ENCODE measurements at regions not wholly inside any gene's neighbourhood (a gene's known extent, or its start where the extent isn't known, plus 50 kb on each side); places are given as distances from the start of the nearest gene placed in this dataset.

DNA sequence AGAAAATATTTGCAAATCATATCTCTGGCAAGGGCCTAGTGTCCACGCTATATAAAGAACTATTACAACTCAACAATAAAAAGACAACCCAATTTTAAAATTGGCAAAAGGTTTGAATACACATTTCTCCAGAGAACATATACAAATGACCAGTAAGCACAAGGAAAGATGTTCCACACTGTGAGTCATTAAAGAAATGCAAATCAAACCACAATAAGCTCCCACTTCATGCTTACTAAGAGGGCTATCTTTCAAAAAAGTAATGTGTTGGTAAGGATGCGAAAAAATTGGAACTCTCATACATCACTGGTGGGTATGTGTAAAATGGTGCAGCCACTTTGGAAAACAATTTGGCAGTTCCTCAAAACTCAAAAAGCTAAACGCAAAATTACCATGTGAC lies 884.0 kb upstream of the INTU start:
- DNase-seq (ENCODE audit: low spot score): no peak
- CTCF ChIA-PET: no interaction called here
- POLR2A ChIA-PET (ENCODE audit: low non-redundant PET): no interaction called here
- no peak for TF ChIP-seq CTCF (conservative IDR thresholded peaks at IDR 0.05; ENCODE audit: low read depth)
- no peak overlapping the region for H3K27ac ChIP-seq

GRCh38 chr4:126750723-126751122 lies 882.0 kb upstream of the INTU start:
- ChIA-PET CTCF (interaction anchor here (0.6 kb wide), 1 partner anchor 568 kb away, joined by 3 read pairs; no protein-coding TSS in a partner anchor), POLR2A (ENCODE audit: low non-redundant PET) (no interaction called here)
- TF ChIP-seq CTCF (conservative IDR thresholded peaks at IDR 0.05; ENCODE audit: low read depth): no peak
- H3K27ac ChIP-seq: no peak overlapping the region
- no peak for DNase-seq (ENCODE audit: low spot score)

DNA sequence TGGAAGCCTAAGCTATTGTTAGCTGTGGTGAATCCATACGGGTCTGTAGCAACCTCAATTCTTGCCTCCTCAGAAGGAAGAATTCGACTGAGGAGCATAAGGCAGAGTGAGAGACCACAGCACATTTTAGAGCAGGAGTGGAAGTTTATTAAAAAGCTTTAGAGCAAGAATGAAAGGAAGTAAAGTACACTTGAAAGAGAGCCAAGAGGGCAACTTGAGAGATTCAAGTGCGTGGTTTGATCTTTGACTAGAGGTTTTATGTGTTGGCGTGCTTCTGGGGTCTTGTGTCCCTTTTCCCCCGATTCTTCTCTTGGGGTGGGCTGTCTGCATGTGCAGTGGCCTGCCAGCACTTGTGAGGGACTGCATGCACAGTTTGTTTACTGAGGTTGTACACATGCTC lies 880.6 kb upstream of the INTU start:
- CTCF ChIA-PET: interaction anchor here (0.8 kb wide), 1 partner anchor 139 kb away, joined by 3 read pairs; no protein-coding TSS in a partner anchor
- TF ChIP-seq CTCF (conservative IDR thresholded peaks at IDR 0.05; ENCODE audit: low read depth): no peak
- no peak for DNase-seq (ENCODE audit: low spot score)
- POLR2A ChIA-PET (ENCODE audit: low non-redundant PET): no interaction called here
- no peak overlapping the region for H3K27ac ChIP-seq

DNA sequence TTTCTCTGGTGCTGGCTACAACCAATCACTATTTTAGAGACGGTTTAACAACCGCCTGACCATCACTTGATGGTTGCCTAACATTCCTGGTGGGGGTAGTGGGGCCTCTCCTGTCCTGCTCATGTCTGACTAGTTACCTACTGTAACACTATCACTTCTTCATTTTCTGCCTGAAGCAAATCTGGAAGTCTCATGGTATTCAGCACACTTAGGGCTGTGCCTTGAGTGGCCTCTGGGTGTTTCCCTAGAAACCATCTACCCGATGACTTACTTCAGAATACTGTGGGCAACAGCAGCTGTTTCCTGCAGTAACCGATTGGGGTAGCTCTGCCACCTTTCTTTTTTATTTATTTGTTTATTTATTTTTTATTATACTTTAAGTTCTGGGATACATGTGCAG lies 880.1 kb upstream of the INTU start:
- ChIA-PET POLR2A (ENCODE audit: low non-redundant PET) (no interaction called here), CTCF (interaction anchor here (0.8 kb wide), 1 partner anchor 138 kb away, joined by 3 read pairs; no protein-coding TSS in a partner anchor)
- H3K27ac ChIP-seq: no peak overlapping the region
- TF ChIP-seq CTCF (conservative IDR thresholded peaks at IDR 0.05; ENCODE audit: low read depth): no peak
- DNase-seq (ENCODE audit: low spot score): no peak

- H3K27ac ChIP-seq: no peak overlapping the region
- CTCF ChIA-PET: no interaction called here
- no peak for DNase-seq (ENCODE audit: low spot score)
- POLR2A ChIA-PET (ENCODE audit: low non-redundant PET): no interaction called here
- TF ChIP-seq CTCF (conservative IDR thresholded peaks at IDR 0.05; ENCODE audit: low read depth): no peak
Measured at GRCh38 chr4:126753592-126753991, 879.2 kb upstream of the INTU start.

DNA sequence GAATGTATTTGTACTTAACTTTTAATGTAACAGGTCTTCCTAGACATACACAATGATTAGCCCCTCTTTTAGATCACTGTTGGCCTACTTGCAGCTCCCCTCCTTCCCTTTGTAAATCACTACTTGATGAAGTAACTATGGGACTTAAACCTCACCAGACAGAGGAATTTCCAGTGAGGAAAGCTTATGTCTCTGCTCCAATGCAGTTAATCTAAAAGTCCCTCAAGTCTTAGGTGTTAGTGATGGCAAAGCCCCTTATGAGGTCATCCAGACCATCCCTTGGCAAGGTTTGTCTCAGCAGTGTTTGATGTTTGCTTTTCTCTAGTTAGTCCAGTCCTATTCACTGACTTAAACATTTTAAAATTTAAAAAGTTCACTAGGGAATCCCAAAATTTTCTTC lies 877.3 kb upstream of the INTU start:
- CTCF ChIA-PET: no interaction called here
- DNase-seq (ENCODE audit: low spot score): no peak
- TF ChIP-seq CTCF (conservative IDR thresholded peaks at IDR 0.05; ENCODE audit: low read depth): no peak
- POLR2A ChIA-PET (ENCODE audit: low non-redundant PET): no interaction called here
- no peak overlapping the region for H3K27ac ChIP-seq

Data from RWPE1 (cell line).